Fibroblast of mammary gland (primary cell): ENCODE measurements at regions not wholly inside any gene's neighbourhood (a gene's known extent, or its start where the extent isn't known, plus 50 kb on each side); places are given as distances from the start of the nearest gene placed in this dataset.
"Not testable (repeated sequence)": the region's sequence is repeated elsewhere in the genome, so short reads cannot be mapped to it uniquely, and the experiment has no call there.

Experiments used
- DNase-seq: peaks from one replicate; pipeline ENCODE4 v3.0.0-alpha.2; 2010; ENCODE audit warnings: low read depth
- H3K4me3 ChIP-seq: 2 replicates; pipeline ENCODE4 v1.5.1; 2011; ENCODE audit warnings: low read depth, mild to moderate bottlenecking, low read length, moderate library complexity; ENCODE audit not compliant: control insufficient read depth
- CTCF ChIP-seq: conservative IDR thresholded peaks from 2 replicates; pipeline ENCODE4 v1.5.1; 2011; ENCODE audit warnings: low read depth, low read length, inconsistent platforms; ENCODE audit not compliant: control insufficient read depth, insufficient read depth

- no peak overlapping the region for H3K4me3 ChIP-seq
- DNase-seq = no peak
- TF ChIP-seq CTCF = no peak
Observed at GRCh38 chr6:2344319-2344905, 99.0 kb upstream of the GMDS start.

GRCh38 chr6:2327591-2327990 is 82.2 kb upstream of the GMDS start:
- H3K4me3 ChIP-seq = no peak overlapping the region
- no peak for TF ChIP-seq CTCF
- DNase-seq = no peak

- H3K4me3 ChIP-seq = no peak overlapping the region
- no peak for DNase-seq
- no peak for TF ChIP-seq CTCF
Observed at GRCh38 chr6:2324166-2324953, 79.0 kb upstream of the GMDS start.

- not testable (repeated sequence) for H3K4me3 ChIP-seq, DNase-seq
Observed at GRCh38 chr6:2317498-2317897, 72.1 kb upstream of the GMDS start.

- TF ChIP-seq CTCF = no peak
- no peak for DNase-seq
- H3K4me3 ChIP-seq = no peak overlapping the region
Observed at GRCh38 chr6:2314641-2315040, 69.2 kb upstream of the GMDS start.

GRCh38 chr6:2310042-2310441 is 64.6 kb upstream of the GMDS start:
- TF ChIP-seq CTCF = no peak
- H3K4me3 ChIP-seq = no peak overlapping the region
- no peak for DNase-seq

- no peak for DNase-seq
- H3K4me3 ChIP-seq = no peak overlapping the region
- no peak for TF ChIP-seq CTCF
Observed at GRCh38 chr6:2309122-2309521, 63.7 kb upstream of the GMDS start.
